Stimulated activated CD4-positive, alpha-beta T cell treated with anti-CD3 and anti-CD28 coated beads, Interleukin-1b, Interleukin-23, amount 100 ng/mL, for 24 hours (primary cell): ENCODE measurements at regions not wholly inside any gene's neighbourhood (a gene's known extent, or its start where the extent isn't known, plus 50 kb on each side); places are given as distances from the start of the nearest gene placed in this dataset.
"Not testable (repeated sequence)": the region's sequence is repeated elsewhere in the genome, so short reads cannot be mapped to it uniquely, and the experiment has no call there.

ENCODE experiments used
- DNase-seq, 4 experiments: peaks; one replicate each; pipeline ENCODE4 v3.0.0-alpha.2; 2020; ENCODE audit warnings: low read depth in 4 of 4, low spot score in 1 of 4

DNA sequence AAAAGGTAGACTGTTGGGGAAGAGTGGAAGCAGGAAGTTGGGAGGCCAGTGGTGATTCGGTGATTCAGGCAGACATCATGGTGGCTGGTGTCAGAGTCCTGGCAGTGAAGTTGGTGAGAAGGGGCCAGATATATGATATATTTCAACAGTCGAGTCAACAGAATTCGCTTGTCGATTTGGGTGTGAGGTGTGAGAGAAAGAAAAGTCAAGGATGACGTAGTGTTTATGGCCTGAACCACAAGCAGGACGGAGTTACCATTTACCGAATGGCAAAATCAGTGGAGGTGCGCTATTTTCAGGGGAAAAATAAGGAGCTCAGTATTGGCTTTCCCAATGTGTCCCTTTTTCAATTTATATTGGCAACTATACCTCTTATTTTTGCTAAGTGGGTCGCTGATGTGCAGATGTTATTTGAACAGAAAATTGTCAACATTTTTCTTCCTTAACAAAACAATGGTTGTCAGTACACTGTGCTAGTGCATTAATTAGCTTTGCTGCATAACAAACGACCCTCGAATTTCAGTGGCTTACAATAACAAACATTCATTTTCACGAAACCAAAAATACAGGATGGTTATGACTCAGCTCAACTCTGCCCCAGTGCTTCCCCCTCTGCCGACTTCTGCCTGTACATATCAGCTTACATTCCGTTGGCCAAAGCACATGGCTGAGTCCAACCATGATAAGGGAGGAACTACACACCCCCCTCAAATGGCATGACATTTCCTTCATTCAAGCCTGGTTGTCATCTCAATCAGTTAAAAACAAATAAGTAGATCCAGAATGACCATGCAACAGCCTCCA lies 255.0 kb upstream of the ZFP64 start:
- no peak for DNase-seq

DNA sequence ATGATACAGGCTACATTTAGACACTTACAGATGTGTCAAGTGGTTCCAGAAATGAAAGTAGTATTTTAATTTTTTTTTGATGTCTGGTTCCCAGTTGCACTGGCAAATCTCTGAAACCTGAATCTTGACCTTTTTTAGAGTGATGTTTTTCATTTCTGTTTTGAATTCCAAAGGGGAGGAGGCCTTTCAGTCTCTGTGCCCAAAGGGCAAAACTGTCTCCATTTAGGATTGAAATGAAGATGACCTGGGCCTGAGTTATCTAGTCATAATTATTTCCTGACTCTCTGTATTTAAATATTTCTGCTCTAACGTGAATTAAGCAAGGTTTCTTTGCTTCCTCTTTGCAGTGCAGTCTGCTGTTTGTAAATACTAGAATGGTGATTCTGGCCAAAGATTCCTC lies 252.9 kb upstream of the ZFP64 start:
- DNase-seq, result no peak

DNA sequence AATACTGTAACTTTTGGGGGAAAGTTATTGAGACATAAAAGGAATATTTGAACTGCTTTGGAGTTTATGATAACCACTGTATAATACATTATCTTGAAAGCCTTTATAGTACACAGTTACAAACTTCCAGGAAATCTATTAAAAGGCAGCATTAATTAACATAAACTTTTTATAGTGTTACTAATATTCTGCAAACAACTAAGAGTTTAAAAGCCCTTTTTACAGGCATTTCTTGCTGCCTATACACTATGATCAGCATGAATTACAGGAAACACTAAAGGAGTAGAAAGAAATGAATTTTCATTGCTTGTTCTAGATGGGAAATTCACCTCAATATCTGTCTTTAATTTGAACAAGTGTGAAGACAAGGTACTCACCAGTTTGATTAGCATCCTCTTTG lies 252.3 kb upstream of the ZFP64 start:
- no peak for DNase-seq

DNA sequence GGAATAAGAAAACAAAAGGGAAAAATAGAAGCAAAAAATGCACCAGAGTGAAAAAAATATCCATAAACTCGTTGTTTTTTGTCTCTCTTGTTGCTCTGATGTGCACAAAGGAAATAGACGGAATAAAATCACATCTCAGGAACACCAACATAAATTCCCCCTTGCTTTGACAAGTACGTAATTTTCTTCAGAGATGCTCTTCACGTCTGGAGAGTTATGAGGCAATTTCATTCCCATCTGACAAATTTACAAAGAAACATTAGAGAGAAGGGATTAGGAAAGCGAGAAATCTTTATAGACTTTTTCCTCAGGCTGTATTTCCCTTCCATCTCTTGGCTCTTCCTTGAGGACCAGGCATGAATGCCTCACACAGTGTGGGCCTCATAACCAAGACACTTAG lies 250.1 kb upstream of the ZFP64 start:
- no peak for DNase-seq

DNA sequence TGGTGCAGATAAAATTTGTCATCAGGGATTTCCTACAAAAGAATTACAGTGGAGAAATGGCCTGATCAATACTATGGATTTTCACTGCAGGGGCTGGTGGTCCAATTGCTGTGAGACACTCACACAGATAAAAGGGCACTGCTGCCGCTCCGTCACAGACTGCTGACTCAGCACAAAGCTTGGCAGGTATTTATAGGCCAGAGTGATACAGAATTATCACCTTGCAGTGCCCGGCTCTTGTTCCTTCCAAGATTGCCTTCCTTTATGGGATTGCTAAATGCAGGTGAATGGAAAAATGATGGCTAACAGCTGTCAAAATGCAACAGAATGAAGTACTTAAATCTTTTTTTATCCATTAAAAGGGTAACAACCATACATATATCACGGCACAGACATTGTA lies 247.8 kb upstream of the ZFP64 start:
- DNase-seq, result no peak

DNA sequence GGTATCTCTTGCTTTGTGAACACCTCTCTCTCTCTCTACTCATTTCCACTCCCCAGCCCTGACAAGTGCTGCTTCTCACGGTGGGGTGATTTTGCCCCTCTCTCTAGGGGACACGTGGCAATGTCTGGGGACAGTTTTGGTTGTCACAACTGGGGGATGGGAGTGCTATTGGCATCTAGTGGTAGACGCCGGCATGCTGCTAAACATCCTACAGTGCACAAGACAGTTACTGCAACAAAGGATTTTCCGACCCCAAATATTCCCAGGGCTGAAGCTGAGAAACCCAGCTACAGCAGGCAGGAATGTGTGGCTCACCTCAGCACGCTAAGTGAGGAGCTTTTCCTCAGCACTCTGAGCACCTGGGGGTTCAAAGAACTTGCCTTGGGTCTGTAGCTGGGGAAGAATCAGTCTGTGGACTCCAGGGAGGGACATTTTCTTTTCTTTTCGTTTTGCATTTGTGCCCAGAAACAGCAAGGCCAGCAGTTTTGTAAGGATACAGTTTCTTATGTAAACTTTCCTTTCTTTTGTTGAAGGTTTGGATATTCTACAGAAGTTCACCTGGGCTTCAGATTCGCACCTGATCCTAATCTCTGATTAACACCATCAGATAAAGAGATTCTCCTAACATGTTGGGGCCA lies 246.9 kb upstream of the ZFP64 start:
- DNase-seq, result no peak

DNA sequence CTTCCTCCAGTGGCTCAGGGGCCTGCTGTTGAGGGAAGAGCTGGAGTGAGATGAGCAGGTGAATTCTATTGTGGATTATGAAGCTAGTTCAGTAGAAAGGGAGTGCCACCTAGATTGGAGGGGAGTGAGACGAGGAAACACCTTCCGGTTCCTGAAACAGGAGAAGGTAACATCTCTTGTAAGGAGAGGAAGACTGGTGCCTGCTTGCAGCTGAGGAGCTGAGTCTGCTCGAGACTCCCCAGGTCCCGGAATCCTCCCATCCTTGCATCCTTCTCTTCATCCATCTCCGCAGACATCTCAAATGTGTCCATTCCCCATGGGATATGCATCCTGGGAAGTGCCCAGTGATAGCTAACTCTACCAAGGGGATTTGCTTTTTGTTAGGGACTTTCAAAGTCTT lies 242.9 kb upstream of the ZFP64 start:
- DNase-seq, result no peak

DNA sequence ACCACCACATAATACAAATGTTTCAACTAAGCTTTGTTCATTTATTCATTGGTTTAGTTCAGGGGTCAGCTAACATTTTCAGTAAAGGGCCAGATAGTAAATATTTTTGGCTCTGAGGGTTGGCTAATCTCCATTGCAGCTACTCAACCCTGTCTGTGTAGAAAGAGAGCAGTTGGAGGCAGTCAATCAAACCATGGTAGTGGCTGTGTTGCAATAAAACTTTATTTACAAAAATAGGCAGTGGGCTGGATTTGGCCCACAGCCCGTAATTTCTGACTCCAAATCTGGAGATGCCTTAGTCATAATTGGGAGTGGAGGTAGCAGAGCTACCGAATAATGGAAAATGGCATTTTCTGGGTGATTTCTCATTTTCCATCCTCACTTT lies 242.5 kb upstream of the ZFP64 start:
- DNase-seq, result no peak

DNA sequence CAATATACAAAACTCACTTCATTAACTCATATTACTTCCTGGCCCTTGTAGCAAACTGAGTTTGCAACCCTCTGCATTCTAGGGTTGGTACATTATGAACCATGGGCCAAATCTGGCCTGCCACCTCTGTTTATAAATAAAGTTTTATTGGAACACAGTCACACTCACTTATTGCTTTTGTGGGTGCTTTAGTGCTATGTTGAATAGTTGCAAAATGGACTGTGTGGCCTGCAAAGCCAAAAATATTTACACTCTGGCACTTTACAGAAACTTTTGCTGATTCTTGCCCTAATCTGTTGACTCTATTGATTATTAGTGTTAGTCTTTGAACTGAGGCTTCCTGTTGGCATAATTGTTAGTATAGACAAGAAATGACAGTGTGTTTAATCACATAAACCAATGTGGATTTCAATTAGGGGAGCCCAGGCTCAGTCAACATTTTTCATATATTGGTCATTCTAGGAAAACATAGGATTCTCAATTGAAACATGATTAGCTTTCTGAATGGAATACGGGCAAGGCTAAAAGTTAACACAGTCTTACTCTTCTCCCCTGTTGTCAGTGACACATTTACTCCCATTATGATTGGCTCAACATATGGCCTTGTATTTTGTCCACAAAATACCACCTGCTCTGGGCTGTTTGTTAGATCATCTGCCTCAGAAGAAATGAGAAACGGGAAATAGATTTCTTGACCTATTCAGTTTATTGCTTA lies 241.9 kb upstream of the ZFP64 start:
- DNase-seq, result no peak

DNA sequence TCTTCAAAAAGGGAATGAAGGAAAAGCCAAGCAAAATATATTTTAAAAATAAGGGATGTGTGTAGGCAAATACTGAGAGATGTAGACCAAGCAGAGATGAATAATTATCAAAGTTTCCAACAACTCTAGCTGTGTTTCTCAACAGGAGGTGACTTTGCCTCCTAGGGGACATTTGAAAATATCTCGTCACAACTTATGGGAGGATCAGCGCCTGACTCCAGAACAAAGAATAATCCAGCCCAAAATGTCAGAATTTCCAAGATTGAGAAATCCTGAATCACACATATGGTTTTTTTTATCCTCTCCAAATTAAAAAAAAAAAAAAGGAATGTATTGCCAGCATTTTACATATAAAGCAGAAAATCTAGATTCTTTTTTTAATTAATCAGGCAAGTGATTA lies 241.2 kb upstream of the ZFP64 start:
- DNase-seq, result no peak

DNA sequence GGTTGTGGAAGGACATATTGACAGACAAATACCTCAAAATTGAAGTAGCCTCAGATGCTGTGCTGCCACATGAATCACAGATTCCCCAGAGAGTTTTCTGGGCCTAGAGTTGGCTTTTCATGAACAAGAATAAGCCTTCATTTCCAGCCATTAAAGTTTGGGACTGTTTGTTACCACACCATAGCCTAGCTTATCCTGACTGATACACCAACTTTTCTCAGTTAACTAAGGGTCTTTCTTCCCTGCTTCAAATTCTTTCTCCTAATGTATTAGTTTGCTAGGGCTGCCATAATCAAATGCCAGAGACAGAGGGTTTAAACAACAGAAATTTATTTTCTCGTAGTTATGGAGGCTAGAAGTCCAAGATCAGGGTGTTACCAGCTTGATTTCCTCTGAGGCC lies 237.4 kb upstream of the ZFP64 start:
- no peak for DNase-seq

DNA sequence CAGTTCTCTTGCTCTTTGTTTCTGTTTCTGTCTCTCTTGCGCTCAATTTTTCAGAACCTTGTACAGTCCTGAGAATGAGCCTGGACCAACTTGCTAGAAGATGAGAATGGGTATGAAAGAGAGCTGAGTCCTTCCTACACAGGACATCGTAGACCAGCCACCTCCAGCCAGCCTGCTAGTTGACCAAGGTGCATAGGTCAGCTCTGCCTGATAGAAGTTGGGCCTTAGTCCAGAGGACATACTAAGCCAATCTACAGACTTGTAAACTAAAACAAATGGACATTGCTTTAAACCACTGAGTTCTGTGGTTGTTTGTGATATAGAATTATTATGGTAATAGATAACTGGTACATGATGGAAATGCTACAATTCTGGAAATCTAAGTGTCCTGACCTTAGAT lies 236.4 kb upstream of the ZFP64 start:
- DNase-seq, result no peak

DNA sequence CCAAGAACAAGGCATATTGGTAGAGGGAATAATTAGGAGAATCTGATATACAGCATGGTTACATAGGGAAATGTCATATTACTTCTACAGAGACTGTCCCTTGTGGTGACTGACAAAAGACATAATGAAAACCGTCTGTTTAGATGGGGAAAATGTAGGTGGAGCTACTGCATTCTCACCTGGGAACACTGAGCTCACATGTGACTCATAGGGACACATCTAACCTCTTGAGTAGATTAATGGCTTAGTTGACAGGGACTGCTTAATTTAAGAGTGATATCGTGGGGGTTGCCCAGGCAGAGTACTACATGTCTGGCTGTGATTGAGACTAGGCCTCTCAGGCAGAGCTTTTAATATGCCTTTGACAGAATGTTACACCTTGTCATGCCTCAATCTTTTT lies 235.3 kb upstream of the ZFP64 start:
- no peak for DNase-seq

DNA sequence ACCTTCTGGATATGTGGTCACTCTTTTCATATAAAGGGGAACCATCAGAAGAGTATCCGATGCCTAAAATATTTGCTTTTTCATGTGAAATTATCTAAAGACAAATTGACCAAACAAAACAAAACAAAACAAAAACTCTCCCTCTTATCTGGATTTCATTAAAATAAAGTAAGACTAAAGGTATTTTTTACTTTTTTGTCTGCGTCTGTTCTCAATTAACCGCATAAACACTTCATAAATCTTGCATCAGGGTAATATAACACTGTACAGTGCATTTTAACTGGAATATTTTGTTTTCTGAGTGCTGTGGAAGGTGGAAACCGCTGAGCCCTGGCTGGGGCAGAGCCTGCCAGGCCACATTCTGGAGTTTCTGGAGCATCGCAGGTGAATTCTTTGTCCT lies 234.1 kb upstream of the ZFP64 start:
- no peak for DNase-seq

DNA sequence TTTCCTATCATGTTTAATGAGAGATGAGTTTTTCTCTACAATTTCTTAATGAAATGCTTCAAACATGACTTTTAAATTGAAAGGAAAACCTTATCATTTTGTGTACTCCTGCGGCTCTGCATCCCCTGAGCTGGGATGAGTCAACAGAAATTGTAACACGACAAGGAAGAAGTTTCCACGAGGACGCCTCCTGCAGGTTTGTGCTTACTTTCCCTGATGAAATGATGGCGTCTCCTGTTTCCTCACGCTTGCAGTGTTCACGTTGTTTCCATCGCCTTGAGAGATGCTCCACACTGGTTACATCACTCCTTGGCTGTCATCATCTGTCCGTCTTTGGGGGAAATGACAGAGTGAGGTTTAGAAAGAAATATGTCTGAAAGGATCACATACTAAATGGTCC lies 233.7 kb upstream of the ZFP64 start:
- no peak for DNase-seq

DNA sequence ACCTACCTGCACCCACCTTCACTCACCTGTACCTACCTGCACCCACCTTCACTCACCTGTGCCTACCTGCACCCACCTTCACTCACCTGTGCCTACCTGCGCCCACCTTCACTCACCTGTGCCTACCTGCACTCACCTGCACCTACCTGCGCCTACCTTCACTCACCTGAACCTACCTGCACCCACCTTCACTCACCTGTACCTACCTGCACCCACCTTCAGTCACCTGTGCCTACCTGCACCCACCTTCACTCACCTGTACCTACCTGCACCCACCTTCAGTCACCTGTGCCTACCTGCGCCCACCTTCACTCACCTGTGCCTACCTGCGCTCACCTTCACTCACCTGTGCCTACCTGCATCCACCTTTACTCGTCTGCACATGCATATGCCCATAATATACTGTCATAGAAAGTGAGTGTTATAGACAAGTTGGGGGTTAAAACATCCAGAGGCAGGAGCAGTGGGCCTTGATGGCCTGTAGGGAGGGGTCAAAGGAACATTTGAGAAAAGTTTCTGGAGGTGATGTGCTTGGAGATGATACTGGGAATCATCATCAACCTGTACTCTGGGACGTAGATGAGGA lies 232.9 kb upstream of the ZFP64 start:
- not testable (repeated sequence) for DNase-seq

DNA sequence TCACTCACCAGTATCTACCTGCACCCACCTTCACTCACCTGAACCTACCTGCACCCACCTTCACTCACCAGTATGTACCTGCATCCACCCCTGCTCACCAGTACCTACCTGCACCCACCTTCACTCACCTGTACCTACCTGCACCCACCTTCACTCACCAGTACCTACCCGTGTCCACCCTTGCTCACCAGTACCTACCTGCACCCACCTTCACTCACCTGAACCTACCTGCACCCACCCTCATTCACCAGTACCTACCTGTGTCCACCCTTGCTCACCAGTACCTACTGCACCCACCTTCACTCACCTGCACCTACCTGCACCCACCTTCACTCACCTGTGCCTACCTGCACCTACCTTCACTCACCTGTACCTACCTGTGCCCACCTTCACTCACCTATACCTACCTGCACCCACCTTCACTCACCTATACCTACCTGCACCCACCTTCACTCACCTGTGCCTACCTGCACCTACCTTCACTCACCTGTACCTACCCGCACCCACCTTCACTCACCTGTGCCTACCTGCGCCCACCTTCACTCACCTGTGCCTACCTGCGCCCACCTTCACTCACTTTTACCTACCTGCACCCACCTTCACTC lies 232.1 kb upstream of the ZFP64 start:
- DNase-seq, result not testable (repeated sequence)

DNA sequence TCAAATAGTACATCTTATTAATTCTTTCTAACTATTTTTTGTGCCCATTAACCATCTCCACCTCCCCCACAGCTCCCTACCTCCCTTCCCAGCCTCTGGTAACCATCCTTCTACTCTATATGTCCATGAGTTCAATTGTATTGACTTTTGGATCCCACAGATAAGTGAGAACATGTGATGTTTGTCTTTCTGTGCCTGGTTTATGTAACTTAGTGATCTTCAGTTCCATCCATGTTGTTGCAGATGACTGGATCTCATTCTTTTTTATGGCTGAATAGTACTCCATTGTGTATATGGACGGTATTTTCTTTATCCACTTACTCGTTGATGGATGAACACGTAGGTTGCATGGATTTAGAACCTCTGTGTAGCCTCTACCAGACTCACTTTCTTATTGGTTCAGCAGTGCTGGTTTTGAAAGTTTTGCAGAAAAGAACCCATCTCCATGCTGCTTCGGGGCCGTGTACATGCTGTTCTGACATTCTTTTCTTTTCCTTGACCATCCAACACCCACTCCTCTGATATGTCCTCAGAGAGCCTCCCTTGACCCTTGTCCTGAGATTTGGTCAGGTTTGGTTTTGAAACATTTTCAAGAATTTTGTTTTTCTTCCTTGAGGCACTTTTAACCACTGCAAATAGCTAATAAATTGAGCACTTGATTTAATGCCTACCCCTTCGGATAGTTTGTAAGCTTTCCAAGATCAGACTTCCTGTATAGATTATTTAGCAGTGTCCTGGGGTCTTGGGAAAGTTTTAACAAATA lies 231.2 kb upstream of the ZFP64 start:
- DNase-seq, result no peak

DNA sequence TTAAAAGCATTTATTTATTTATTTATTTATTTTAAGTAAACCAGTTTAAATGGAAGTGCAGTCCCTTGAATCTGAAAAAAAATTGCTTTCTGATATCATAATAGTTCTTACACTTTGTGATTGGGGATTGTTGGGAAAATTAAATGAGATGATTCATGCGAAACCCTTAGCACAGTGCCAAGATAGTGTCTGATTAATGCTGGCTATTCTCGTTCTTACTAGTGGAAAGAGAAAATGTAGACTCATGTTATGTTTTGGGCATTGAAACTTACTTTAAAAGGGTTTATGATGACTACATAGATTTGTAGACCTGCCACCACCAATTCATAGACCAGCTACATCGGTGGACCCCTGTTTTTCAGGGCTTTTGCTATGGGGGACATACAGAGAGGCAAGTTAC lies 229.2 kb upstream of the ZFP64 start:
- DNase-seq, result no peak

DNA sequence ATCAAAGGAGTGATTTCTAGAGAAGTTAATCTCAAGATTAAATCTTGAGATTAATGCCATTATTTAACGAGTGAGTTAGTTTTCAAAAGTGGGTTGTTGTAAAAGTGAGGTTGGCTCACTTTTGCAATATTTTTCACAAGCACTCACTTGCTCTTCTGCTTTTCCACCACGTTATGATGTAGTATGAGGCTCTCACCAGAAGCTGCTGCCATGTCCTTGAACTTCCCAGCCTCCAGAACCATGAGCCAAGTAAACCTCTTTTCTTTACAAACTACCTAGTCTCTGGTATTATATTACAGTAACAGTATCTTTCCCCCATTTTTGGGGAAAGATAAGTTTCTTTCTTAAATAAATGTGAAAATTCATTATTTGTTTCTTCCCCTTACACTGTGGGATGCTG lies 227.6 kb upstream of the ZFP64 start:
- DNase-seq, result no peak

DNA sequence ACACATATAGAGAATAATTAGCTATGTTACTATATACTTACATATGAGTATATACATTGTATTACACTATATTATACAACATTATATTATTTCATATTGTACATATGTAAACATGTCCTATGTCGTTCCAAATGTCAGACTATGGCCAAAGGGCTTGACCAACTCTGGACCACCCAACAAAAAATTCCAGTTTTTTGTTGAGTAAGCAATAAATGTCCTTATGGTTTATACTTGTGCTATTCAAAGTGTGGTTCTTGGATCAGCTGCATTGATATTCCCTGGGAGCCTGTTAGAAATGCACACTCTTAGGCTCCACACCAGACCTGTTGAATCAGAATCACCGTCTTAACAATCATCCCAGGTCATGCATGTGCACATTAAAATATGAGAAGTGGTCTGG lies 225.4 kb upstream of the ZFP64 start:
- DNase-seq, result no peak
